Stimulated activated CD4-positive, alpha-beta T cell treated with anti-CD3 and anti-CD28 coated beads, Interleukin-4, amount 100 ng/mL, for 1 hour (primary cell): ENCODE measurements at regions not wholly inside any gene's neighbourhood (a gene's known extent, or its start where the extent isn't known, plus 50 kb on each side); places are given as distances from the start of the nearest gene placed in this dataset.
"Not testable (repeated sequence)": the region's sequence is repeated elsewhere in the genome, so short reads cannot be mapped to it uniquely, and the experiment has no call there.

Experiments used
- DNase-seq: peaks from one replicate; pipeline ENCODE4 v3.0.0-alpha.2; 2020

DNA sequence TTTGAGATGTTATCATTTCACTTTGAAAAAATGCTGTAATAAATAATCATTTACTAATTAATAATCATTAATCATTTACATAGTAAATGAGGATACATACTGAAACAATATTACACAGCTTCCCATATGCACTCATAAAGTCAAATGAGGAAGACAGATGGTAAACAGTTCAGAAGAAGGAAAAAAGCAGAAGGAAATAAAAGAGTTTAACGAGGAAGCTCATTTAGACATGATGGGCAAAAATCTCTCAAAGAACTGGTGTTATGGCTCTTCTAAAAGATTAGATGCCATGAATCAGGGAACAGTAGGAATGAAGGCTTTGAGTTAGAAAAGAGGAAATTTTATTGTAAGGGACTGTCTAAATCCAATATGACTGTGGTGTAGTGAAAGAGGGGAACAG is 347.6 kb downstream of the PTPRC start:
- DNase-seq = no peak

- DNase-seq = no peak
Measured at GRCh38 chr1:199002661-199003060, 363.8 kb downstream of the PTPRC start.

- no peak for DNase-seq
Measured at GRCh38 chr1:199007423-199007822, 368.6 kb downstream of the PTPRC start.

- no peak for DNase-seq
Measured at GRCh38 chr1:199009447-199009846, 370.6 kb downstream of the PTPRC start.

GRCh38 chr1:199010492-199010891 is 371.7 kb downstream of the PTPRC start:
- DNase-seq = no peak

DNA sequence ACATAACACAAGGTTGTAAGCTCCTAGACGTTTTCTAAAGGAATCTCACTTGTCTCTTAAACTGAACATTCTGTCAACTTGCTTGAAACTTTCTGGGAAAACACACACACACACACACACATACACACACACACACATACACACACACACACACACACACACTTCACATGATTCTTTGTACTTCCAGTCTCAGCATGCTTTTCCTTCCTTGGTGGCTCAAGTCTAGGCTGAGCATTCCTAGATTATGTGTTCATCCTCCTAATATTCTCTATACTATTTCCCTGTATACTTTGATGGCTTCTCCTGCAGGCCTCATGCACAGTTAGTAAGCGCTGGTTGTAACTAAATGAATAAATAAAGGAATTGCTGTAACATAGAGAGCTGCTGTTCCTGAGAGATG is 372.1 kb downstream of the PTPRC start:
- no peak for DNase-seq

- DNase-seq = no peak
Measured at GRCh38 chr1:199015799-199016198, 377.0 kb downstream of the PTPRC start.

GRCh38 chr1:199018471-199019135 is 379.8 kb downstream of the PTPRC start:
- DNase-seq = no peak

GRCh38 chr1:199020051-199020450 is 381.2 kb downstream of the PTPRC start:
- DNase-seq = no peak

DNA sequence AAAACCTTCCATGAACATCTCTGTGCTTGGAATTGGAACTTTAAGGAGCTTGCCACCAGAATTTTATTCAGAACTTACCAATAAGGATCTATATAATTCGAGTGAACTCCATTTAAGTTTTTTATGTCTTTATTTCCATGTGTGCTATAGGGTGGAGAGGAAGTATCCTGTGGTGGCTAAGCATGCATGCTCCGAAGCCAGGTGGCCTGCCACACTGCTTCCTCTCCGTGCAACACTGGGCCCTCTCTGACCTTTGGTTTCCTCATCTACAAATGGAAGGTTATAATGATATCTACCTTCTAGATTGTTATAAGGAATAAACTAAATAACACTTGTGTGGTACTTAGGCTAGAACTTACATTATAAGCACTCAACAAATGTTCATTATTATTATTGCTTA is 382.1 kb downstream of the PTPRC start:
- DNase-seq = no peak

- DNase-seq = no peak
Measured at GRCh38 chr1:199029401-199029800, 390.6 kb downstream of the PTPRC start.

GRCh38 chr1:199029855-199030254 is 391.0 kb downstream of the PTPRC start:
- DNase-seq = no peak

- DNase-seq = not testable (repeated sequence)
Measured at GRCh38 chr1:199030541-199030940, 391.7 kb downstream of the PTPRC start.

DNA sequence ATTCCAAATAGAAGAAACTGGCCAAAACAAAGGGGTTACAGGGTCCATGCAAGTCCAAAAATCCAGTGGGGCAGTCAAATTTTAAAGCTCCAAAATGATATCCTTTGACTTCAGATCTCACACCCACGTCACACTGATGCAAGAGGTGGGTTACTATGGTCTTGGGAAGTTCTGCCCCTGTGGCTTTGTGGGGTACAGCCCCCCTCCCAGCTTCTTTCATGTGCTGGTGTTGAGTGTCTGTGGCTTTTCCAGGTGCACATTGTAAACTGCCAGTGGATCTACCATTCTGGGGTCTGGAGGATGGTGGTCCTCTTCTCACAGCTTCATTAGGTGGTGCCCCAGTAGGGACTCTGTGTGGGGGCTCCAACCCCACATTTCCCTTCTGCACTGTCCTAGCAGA is 392.3 kb downstream of the PTPRC start:
- DNase-seq = not testable (repeated sequence)

- DNase-seq = not testable (repeated sequence)
Measured at GRCh38 chr1:199032479-199032878, 393.6 kb downstream of the PTPRC start.

DNA sequence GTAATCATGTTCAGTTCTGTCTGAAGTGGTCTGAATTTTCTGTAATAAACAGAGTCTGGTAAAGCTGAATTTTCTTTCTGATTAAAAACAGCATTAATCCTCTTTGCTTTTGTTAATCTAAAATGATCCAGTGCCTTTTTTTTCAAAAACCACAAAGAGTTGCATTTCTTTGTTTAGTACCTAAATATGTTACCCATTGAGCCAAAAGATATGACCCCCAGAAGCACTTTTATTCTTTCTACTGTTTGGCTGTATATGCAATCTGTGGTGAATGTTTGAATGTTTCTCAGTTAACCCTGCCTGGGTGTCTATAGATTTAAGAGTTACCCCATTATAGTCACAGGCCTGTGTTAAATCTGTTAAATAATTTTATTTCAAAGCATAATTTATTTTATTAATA is 394.8 kb downstream of the PTPRC start:
- DNase-seq = no peak

DNA sequence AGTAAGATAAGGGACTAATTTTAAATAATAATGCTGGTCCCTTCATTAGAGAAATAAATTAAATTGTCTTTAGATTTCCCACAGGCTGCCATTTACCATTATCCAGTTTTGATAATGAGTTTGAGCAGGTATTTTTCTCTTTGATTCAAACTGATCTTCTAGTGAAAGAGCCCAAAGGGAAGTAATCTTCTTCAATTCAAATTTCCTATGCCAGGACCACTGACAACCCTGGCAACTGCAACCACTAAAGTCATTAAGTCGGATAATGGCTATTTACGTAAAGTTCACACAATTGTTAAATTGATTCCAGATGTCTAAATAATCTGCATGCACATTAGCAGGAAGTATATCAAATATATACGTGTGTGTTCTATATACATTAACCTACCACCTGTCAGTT is 399.3 kb downstream of the PTPRC start:
- no peak for DNase-seq

- no peak for DNase-seq
Measured at GRCh38 chr1:199040076-199040905, 401.5 kb downstream of the PTPRC start.

- no peak for DNase-seq
Measured at GRCh38 chr1:199041173-199041914, 402.5 kb downstream of the PTPRC start.

DNA sequence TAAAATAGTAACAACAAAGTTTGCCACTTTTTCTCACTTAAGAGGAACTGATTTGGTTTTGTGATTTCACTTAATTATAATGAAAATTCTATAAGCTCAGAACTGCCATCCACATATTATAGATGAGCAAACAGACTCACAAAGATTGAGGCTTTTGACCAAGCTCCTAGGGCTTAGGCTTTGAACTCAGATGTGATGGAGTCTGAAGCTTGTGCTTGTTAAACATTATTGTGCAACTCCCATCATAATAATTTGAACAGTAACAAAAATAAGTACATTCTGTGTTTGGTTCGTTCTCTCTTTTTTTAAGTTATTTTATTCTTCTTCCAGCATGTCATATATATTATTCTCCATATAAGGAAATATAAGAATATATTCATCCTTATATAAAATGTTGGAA is 403.4 kb downstream of the PTPRC start:
- no peak for DNase-seq

DNA sequence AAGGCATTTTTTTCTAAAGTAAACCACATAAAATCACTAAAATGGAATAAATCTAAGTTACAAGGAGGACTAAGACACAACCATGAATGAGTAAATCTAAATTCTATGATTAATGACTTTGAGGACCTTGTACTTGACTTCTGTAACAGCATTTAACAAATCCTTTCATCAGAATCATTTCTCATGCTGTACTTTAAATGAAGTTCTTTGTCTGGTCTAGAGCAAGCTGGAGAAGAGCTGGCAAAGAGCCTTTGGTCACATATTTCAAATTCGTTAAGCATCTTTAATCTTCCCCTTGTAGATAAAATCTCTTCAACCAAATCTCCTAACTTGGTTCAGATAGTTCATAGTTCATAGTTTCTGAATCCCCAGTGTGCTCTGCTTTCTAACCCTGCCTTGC is 405.4 kb downstream of the PTPRC start:
- DNase-seq = no peak

DNA sequence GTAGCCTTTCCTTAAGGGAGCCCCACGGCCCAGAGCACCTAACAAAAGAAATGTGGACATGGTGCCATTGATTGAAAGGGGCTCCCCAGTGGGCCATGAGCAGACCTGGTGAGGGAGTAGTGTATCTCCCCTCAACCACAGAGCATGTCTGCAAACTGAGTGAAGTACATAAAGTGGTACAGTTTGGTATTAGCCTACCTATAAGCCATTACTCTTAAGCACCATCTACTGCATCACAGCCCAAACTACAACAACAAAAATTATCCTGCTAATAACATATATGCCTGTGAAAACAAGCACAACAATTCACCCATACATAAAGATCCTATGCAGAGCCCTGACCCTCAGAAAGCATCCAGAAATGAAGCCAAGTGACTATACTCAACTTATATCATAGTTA is 407.8 kb downstream of the PTPRC start:
- no peak for DNase-seq

DNA sequence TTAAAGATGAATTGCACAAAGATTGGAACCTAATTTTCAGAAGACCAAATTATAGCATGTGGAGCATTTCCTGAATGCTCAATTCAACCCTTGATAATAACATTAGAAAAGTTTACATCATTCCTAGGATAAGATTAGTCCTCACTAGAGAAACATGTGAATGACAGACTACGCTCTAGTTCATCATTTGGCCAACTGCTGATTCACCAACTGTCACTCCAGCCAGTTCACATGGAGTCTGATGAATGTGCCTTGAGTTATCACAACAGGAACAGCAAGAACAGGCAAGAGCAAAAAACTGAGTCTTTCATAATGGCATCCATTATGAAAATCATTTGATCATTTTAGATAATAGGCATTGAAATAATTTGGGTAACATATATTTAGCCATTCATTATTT is 415.9 kb downstream of the PTPRC start:
- no peak for DNase-seq

DNA sequence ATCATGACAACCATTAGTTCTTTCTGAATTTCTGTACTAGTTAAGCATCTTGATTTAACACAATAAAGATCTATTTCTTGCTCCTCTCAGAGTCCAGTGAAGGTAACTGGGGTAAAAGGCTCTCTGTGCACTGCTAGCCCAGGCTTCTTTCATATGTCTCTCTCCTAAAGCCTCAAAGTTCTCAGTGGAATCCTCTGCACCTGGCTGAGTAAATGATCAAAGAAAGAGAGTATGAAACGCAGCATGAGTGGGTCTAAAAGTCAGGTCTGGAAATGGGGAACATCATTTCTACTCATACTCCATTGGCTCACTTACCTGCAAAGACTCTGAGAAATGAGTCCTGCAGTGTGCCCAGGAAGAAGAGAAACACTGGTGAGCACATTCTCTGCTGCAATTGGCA is 418.5 kb downstream of the PTPRC start:
- DNase-seq = no peak
